ENCODE measurements at regions not wholly inside any gene's neighbourhood (a gene's known extent, or its start where the extent isn't known, plus 50 kb on each side); places are given as distances from the start of the nearest gene placed in this dataset.

DNA sequence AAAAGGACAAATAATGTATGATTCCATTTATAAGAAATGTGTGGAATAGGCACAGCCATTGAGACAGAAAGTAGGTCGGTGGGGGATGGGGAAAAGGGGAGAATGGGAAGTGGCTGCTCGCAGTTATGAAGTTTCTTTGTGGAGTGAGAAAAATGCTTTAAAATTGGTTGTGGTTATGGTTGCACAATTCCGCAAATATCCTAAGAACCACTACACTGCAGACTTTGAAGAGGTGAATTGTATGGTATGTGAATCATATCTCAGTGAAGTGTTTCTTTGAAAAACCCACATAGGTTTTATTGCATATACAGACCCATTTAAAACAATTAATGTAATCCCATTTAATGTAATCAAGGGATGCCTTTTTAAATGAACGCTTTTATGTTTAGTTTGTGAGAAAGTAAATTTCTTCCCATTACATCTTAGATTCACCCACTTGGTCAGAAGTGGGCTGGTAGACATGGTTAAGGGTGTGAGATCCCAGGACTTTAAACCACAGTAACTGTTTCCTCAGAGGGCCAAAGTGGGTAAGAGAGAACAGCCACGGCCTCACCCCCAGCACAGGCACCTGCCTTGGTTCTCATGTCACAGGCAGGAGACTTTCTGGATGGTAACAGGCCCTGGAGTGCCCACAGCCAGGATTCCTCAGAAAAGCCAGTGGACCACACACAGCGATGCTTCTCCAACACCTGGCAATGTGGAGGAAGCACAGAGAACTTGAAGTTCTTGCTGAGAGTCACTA is 119.3 kb upstream of the GJB6 start:
- H3K4me3 ChIP-seq (ENCODE audit: low read depth, low read length), result no peak overlapping the region

DNA sequence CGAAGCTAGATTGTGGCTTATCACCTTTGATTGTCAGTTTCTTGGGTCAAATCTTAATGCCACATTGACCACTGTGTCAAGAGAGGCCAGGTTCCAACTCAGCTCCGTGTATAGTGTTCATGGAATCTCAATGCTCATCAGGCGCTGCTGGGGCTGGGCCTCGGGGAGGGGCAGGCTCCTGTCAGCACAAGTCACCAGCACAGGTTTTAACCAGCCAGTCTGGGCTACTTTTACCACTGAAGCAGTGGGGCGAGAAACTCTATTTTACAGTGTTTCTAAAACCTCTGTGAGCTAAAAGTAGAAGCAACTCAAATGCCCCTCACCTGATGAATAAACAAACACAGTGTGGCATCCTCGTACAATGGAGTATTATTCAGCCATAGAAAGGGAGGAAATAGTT is 118.7 kb upstream of the GJB6 start:
- TF ChIP-seq, protein P1, sequence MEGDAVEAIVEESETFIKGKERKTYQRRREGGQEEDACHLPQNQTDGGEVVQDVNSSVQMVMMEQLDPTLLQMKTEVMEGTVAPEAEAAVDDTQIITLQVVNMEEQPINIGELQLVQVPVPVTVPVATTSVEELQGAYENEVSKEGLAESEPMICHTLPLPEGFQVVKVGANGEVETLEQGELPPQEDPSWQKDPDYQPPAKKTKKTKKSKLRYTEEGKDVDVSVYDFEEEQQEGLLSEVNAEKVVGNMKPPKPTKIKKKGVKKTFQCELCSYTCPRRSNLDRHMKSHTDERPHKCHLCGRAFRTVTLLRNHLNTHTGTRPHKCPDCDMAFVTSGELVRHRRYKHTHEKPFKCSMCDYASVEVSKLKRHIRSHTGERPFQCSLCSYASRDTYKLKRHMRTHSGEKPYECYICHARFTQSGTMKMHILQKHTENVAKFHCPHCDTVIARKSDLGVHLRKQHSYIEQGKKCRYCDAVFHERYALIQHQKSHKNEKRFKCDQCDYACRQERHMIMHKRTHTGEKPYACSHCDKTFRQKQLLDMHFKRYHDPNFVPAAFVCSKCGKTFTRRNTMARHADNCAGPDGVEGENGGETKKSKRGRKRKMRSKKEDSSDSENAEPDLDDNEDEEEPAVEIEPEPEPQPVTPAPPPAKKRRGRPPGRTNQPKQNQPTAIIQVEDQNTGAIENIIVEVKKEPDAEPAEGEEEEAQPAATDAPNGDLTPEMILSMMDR (conservative IDR thresholded peaks at IDR 0.05; ENCODE audit: low read depth, low read length), result no peak
- no peak for DNase-seq (ENCODE audit: low read depth)
- no peak overlapping the region for H3K4me3 ChIP-seq (ENCODE audit: low read depth, low read length)

More for the DNA sequence above, 119.3 kb upstream of the GJB6 start:
- no peak for DNase-seq (ENCODE audit: low read depth)
- TF ChIP-seq, protein P1 (conservative IDR thresholded peaks at IDR 0.05; ENCODE audit: low read depth, low read length), result no peak

DNA sequence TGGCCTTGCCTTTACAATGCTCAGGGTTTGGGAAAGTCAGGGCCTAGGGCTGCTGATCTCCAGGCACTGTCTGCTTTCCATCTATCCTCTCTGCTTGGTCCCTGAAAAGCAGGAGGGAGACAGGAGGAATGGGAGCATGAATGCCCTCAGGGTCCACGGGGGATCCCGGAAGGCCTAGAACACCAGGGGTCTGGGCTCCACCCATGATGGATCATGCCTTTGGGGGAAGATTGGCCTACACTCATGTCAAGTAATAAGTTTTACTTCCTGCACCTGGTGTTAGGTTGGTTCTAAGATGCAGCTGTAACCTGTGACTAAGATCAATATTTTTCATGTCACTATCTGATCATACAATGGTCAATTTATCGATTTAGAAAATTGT is 118.3 kb upstream of the GJB6 start:
- DNase-seq (ENCODE audit: low read depth), result no peak
- H3K4me3 ChIP-seq (ENCODE audit: low read depth, low read length), result no peak overlapping the region
- TF ChIP-seq, protein P1 (conservative IDR thresholded peaks at IDR 0.05; ENCODE audit: low read depth, low read length), result no peak

DNA sequence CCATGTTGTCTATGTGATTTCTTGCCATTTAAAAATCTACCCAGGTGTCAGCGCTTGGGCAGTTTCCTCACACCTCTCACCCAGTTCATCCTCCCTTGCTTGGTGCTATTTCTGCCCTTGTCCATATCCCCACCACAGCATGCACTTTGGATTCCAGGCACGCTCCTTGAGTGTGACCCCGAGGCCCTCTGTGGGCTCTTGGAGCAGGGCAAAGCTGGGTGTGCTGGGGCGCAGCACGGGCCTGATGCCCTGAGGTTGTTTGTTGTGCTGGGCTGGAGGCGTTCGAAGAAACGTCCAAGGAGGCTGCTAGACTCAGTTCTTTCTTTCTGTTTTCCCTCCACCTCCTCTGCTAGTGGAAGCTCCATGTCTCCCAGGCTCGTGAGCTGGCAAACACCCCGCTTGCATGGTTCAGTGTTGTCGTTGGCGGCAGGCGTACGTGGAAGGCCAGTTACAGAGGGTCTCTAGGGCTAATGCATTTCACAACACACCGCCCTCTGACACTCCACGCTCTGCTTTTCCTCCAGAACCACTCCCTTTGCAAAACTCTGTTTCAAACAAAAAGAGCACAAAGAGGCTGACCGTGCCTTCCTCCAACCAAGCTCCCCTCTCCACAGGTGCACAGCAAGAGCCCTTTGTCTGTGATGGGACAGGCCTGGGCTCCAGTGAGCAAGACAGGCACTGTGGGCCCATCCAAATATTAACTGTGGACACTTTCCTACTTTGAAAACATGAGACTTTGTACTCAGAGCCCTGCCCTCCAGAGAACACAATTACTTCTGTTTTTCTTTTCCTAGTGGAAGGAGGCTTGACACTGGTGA is 117.7 kb upstream of the GJB6 start:
- TF ChIP-seq, protein P1 (conservative IDR thresholded peaks at IDR 0.05; ENCODE audit: low read depth, low read length), result no peak
- DNase-seq (ENCODE audit: low read depth), result no peak
- no peak overlapping the region for H3K4me3 ChIP-seq (ENCODE audit: low read depth, low read length)

DNA sequence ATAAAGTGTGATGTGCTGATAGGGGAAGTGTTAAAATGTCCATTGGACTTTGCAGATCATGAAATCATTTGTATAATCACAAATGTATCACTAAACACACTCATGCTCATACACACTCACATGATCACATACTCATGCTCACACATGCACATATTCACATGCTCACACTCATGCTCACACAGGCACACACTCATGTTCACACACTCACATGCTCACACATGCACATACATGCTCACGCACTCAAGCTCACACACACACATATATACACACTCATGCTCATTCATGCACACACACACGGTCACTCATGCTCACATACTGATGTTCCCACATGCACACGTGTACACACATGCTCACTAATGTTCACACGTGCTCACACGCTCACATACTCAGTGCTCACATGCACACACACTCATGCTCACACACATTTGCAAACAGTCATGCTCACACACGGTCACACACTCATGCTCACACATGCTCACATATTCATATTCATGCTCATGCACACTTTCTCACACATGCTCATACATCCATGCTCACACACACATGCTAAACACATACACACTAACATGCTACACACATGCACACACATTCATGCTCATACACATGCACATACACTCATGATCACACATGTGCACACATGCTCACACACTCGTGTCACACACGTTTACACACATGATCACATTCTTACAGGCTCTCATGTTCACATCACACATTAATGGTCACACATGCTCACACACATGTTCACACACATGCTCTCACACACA is 116.7 kb upstream of the GJB6 start:
- no peak for DNase-seq (ENCODE audit: low read depth)
- H3K4me3 ChIP-seq (ENCODE audit: low read depth, low read length), result no peak overlapping the region
- TF ChIP-seq, protein P1 (conservative IDR thresholded peaks at IDR 0.05; ENCODE audit: low read depth, low read length), result no peak

DNA sequence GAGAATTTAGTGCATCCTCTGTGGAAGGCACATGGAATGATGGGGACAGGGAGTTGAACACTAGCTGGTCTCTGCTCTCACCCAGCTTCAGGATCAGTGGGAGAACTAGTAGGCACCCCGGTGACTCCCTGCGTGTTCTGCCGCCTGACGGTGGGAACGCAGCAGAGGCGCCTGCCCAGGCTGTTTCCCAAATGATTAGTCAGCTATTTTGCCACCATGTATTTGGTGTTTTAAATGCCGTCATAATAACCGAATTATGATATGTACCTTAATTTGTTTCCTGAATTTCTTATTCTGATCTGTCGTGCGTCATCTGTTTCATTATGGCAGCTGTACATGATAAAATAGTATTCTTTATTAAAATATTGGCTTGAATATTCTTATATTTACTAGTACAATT is 115.9 kb upstream of the GJB6 start:
- TF ChIP-seq, protein P1 (conservative IDR thresholded peaks at IDR 0.05; ENCODE audit: low read depth, low read length), result no peak
- DNase-seq (ENCODE audit: low read depth), result no peak
- H3K4me3 ChIP-seq (ENCODE audit: low read depth, low read length), result no peak overlapping the region
